Fibroblast of lung (primary cell): ENCODE measurements at regions not wholly inside any gene's neighbourhood (a gene's known extent, or its start where the extent isn't known, plus 50 kb on each side); places are given as distances from the start of the nearest gene placed in this dataset.

Source experiments
- EZH2 ChIP-seq: IDR thresholded peaks from 2 replicates; pipeline ENCODE4 v1.5.1; 2012; ENCODE audit warnings: low read length, control low read depth, mild to moderate bottlenecking; ENCODE audit errors: missing control alignments
- TF ChIP-seq, protein P1 (sequence below), 2 donors: IDR thresholded peaks in 1 of 2; conservative IDR thresholded peaks in 1 of 2; 1 replicate in 1 of 2; 2 replicates in 1 of 2; pipeline ENCODE4 v1.5.1; 2011 to 2012; ENCODE audit warnings: low read length in 2 of 2, control low read depth in 1 of 2, inconsistent platforms in 1 of 2, low read depth in 1 of 2, mild to moderate bottlenecking in 1 of 2

DNA sequence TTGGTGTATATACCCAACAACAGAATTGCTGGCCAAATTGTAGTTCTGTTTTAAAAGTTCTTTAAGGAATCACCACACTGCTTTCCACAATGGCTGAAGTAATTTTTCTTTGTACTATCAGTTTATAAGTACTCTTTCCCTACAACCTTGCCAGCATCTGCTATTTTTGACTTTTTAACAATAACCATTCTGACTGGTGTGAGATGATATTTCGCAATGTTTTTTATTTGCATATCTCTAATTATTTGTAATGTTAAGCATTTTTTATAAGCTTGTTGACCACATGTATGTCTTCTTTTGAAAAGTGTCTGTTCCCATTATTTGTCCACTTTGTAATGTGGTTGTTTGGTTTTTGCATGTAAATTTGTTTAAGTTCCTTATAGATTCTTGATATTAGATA is 509.9 kb upstream of the POU3F4 start:
- TF ChIP-seq, protein P1, sequence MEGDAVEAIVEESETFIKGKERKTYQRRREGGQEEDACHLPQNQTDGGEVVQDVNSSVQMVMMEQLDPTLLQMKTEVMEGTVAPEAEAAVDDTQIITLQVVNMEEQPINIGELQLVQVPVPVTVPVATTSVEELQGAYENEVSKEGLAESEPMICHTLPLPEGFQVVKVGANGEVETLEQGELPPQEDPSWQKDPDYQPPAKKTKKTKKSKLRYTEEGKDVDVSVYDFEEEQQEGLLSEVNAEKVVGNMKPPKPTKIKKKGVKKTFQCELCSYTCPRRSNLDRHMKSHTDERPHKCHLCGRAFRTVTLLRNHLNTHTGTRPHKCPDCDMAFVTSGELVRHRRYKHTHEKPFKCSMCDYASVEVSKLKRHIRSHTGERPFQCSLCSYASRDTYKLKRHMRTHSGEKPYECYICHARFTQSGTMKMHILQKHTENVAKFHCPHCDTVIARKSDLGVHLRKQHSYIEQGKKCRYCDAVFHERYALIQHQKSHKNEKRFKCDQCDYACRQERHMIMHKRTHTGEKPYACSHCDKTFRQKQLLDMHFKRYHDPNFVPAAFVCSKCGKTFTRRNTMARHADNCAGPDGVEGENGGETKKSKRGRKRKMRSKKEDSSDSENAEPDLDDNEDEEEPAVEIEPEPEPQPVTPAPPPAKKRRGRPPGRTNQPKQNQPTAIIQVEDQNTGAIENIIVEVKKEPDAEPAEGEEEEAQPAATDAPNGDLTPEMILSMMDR (conservative IDR thresholded peaks at IDR 0.05 in 1 of 2, IDR thresholded peaks at IDR 0.05 in 1 of 2; ENCODE audit: low read depth in 1 of 2, low read length in 2 of 2) = no peak
- no peak for TF ChIP-seq EZH2
